Fibroblast of peridontal ligament (primary cell): ENCODE measurements at regions not wholly inside any gene's neighbourhood (a gene's known extent, or its start where the extent isn't known, plus 50 kb on each side); places are given as distances from the start of the nearest gene placed in this dataset.
"Not testable (repeated sequence)": the region's sequence is repeated elsewhere in the genome, so short reads cannot be mapped to it uniquely, and the experiment has no call there.

ENCODE experiments used
- DNase-seq: peaks from one replicate; pipeline ENCODE4 v3.0.0-alpha.2; 2010; ENCODE audit errors: extremely low read depth

GRCh38 chr14:37891500-37891899 lies 296.1 kb downstream of the TTC6 start:
- DNase-seq, result not testable (repeated sequence)

DNA sequence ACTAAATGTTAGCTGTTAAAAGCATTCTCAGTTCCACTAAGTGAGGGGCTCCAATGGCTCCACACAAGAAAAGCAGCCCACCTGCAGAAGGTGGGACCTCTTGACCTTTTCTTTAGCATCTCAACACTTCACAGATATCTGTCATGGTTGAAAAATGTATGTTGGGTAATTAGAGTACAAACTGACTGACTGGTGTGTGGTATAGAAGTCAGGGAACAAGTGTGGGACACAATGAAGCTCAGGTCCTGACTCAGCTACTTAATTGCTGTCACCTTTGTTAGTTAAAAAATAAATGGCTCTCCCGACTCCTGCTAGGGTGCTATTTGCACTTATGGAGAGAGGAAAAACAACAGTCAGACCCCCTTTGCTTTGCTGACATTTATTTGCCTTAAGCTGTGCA lies 299.0 kb downstream of the TTC6 start:
- no peak for DNase-seq

DNA sequence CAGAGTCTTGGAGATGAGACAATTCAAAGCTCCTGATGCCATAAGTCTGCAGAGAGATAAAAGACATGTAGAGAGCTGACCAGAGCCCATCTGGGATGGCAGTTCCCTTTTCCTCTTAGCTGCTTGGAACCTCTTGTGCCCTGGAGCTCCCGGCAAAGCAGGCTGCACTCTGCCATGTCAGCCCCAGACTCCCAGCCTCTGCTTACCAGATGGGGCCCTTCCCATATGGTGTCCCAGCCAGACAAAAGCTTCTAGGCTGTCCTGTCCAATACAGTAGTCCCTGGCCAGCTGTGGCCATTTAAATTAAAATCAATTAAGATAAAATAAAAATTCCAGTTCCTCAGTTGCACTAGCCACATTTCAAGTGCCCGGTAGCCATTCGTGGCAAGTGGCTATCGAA lies 303.9 kb downstream of the TTC6 start:
- no peak for DNase-seq

DNA sequence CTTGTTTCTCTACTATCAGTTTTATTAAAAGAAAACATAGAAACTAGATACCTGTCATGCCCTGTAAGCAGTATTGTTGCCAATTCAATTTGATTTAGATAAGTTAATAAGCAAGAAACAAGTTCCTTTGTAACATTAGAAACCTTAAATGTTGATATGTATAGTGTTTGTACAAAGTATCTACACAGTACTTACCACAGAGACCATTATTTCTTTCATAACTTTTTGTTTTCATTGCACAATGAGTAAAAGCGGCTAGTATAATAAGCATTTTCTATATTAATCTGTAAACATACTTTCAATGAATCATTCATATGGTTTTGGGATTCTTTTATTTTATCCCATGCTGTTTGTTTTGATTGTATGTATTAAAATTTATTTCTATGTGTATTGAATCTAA lies 305.1 kb downstream of the TTC6 start:
- DNase-seq, result peak; percentile 46

DNA sequence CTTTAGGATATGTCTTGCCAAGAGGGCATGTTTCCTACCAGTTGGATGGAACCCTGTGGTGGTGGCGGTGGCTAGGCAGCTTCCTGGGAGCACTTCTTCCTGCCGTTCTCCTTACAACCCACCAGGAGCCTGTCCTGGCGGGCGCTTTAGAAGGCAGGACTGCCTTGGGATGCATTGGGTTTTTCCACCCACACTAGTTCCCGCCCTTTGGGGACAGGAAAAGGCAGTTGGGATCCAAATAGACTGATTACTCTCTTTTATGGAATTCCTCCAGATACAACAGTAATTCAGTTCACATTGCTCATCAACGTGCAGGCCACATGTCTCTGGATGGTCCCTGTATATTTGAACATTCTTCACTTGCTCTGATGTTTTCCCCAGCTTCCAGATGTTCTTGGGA lies 305.7 kb upstream of the SSTR1 start:
- peak; percentile 80 for DNase-seq

DNA sequence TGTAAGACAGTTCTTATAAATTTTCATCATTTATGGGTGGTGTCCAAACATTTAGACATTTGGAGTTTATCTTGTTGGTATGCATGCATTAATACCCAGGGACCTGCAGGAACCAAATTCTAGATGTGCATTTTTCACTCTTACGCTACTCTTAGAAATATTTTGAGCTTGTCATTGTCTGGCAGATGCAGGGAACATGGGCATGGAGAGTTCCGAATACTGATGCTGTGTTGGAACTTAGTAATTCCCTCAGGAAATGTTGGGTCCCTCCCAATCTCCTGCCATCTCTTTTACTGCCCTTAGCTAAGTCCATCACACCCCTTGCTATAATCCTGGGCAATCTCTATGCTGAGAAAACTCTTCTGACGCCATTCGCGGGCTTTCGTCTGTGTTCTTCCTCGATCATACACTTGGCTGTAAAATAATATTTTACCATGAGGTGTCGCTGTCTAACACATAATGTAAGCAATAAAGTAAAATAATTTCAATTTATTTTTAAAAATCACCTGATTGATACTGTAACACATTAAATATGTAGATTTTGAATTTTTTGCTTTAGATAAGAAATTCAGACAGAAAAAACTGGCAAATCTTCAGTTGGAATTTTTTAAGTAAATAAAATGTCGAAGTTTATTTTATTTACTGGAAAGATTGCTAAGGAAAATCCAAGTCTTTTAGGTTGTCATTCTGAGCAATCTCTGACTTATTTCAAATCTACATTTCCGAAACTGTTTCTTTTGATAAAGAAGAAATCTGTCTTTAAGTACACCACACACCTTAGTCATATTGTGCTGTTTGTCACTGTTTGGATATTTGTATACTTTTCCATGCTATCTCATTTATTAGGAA lies 304.1 kb upstream of the SSTR1 start:
- DNase-seq, result peak; percentile 76

DNA sequence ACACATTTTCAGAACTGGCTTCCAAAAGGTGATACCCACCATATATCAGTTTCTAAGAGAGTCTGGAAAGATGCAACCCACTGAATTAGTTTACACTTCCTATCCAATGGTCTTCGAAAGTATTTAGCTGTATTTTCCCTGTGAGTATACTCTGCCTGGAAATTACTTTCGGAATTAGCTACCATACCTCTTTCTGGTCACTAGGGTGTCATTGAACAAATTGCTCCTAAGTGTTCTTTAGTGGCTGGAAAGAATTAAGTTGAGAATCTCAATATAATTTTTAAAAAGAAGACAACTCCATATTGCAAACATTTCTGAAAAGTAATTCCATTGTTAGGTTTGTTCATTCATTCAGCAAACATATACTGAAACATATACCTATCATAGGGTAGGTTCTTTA lies 283.1 kb upstream of the SSTR1 start:
- no peak for DNase-seq

DNA sequence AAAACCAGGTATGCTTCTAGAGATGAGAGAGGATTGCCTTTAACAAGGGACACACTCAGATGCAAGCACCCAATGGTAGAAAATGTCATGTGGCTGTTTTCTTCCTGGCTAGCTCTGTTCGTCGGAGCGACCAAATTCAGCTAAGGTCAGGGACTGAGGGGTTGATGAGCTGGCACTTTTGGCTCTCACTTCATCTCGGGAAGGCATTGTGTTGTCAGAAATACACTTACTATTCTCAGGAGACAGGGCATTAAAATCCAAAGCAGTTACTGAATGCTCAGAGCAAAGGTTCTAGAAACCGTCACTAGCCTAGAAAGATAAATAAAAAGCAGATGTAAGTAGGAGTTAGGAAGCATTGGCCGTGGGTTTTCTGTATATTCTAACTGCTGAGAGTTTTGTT lies 275.7 kb upstream of the SSTR1 start:
- DNase-seq, result peak; percentile 50

DNA sequence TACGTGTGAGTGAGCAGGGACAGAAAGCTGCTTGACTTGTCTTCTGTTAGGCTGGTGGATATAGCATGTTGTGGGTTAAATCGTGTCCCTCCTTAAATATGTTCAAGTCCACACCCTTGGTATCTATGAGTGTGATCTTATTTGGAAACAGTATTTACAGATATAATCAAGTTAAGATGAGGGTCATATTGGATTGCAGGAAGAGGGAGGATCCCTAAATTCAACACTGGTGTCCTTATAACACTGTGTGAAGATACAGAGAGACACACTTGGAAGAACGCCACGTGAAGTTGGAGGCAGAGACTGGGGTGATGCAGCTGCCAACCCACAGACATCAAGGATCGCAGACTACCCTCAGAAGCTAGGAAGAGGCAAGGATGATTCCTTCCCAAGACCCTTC lies 275.2 kb upstream of the SSTR1 start:
- peak; percentile 13 for DNase-seq

GRCh38 chr14:37936971-37937370 lies 270.7 kb upstream of the SSTR1 start:
- DNase-seq, result no peak

- no peak for DNase-seq
These were observed 268.2 kb upstream of the SSTR1 start for GRCh38 chr14:37939442-37940028.

- no peak for DNase-seq
These were observed 261.7 kb upstream of the SSTR1 start for GRCh38 chr14:37945959-37946358.

DNA sequence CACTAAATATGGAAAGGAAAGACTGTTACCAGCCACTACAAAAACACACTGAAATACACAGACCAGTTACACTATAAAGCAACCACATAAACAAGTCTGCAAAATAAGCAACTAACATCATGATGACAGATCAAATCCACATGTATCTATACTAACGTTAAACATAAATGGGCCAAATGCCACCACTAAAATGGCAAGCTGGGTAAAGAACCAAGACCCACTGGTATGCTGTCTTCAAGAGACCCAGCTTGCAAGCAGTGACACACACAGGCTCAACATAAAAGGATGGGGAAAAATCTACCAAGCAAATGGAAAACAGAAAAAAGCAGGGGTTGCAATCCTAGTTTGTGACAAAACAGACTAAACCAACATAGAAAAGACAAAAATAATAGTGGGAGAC lies 260.9 kb upstream of the SSTR1 start:
- no peak for DNase-seq

- DNase-seq, result no peak
These were observed 259.4 kb upstream of the SSTR1 start for GRCh38 chr14:37948266-37948665.

DNA sequence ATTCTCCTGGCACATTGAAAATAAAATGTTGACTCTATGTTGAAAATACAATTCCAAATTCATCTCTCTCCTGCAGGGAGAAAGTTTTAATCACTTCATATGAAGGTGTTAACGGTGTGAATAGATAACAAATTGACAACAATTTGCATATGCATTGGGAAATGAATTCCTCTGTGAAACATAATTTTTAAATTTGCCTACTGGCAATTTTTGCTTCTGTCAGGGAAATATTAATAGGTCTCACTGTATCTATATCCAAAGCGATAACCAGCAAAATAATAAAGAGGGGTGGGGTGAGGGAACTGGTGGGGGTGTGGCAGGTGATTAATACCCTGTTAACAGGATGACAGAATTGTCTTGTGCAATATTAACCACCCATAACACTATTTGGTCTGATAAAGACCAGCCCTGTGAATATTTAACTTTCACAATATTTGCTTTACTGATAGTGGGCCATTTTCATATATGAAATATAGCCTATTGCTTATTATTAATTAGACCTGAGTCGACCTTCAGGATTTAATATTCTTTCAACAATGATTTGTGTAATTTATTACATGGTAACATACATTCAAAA lies 239.0 kb upstream of the SSTR1 start:
- no peak for DNase-seq

GRCh38 chr14:37969511-37969979 lies 238.2 kb upstream of the SSTR1 start:
- DNase-seq, result no peak

- DNase-seq, result no peak
These were observed 237.0 kb upstream of the SSTR1 start for GRCh38 chr14:37970696-37971095.

GRCh38 chr14:37972941-37973887 lies 234.5 kb upstream of the SSTR1 start:
- no peak for DNase-seq

DNA sequence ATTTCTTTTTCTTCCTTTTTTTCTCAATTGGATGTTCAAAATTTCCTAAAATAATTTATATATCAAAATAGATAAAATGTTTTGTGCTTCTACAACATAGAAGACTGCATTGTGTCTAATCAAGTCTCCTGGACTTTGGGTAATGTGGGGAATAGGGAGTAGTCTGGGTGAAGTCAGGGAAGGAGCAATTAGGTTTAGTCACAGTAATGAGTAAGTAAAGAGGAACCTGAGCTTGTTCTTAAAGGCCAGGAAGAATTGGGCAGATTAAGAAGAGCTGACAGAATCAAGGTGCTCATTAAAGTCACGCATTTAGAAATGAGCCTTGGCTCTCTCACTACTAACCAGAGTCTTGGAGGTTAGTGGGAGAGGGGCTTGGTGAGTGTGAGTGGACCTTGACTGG lies 233.3 kb upstream of the SSTR1 start:
- DNase-seq, result no peak

GRCh38 chr14:37977481-37977880 lies 230.2 kb upstream of the SSTR1 start:
- no peak for DNase-seq

- peak; percentile 53 for DNase-seq
These were observed 221.8 kb upstream of the SSTR1 start for GRCh38 chr14:37985826-37986470.
